Mesendoderm (in vitro differentiated cells): ENCODE measurements at regions not wholly inside any gene's neighbourhood (a gene's known extent, or its start where the extent isn't known, plus 50 kb on each side); places are given as distances from the start of the nearest gene placed in this dataset.

Source experiments
- DNase-seq: peaks from one replicate; pipeline ENCODE4 v3.0.0; 2013
- H2AK5ac ChIP-seq: 2 replicates; pipeline ENCODE4 v1.6.1; 2013; ENCODE audit warnings: low read length, inconsistent platforms
- H2BK120ac ChIP-seq: 2 replicates; pipeline ENCODE4 v1.6.1; 2013; ENCODE audit warnings: low read depth, mild to moderate bottlenecking, low read length, moderate library complexity, mixed read lengths
- H2BK15ac ChIP-seq: replicated peaks from 2 replicates; pipeline ENCODE4 v1.6.1; 2013; ENCODE audit warnings: low read depth, mild to moderate bottlenecking, moderate library complexity
- H2BK5ac ChIP-seq: 2 replicates; pipeline ENCODE4 v1.6.1; 2013; ENCODE audit warnings: low read length, inconsistent platforms
- H3K18ac ChIP-seq: 2 replicates; pipeline ENCODE4 v1.6.1; 2013; ENCODE audit warnings: mild to moderate bottlenecking, low read length, mixed read lengths
- H3K23ac ChIP-seq: one replicate; pipeline ENCODE4 v1.6.1; 2013; ENCODE audit warnings: low read length
- H3K27ac ChIP-seq: 2 replicates; pipeline ENCODE4 v1.5.1; 2013; ENCODE audit warnings: low read depth, mild to moderate bottlenecking, inconsistent platforms, low read length, moderate library complexity
- H3K27me3 ChIP-seq: 2 replicates; pipeline ENCODE4 v1.6.1; 2013; ENCODE audit warnings: low read length, control low read depth, mild to moderate bottlenecking, inconsistent platforms; ENCODE audit not compliant: insufficient read depth, poor library complexity
- H3K36me3 ChIP-seq: 2 replicates; pipeline ENCODE4 v1.6.1; 2013; ENCODE audit warnings: low read length, inconsistent platforms; ENCODE audit not compliant: control insufficient read depth, insufficient read depth
- H3K4ac ChIP-seq: one replicate; pipeline ENCODE4 v1.6.1; 2013; ENCODE audit warnings: low read depth, mild to moderate bottlenecking, low read length, moderate library complexity
- H3K4me1 ChIP-seq: 2 replicates; pipeline ENCODE4 v1.6.1; 2013; ENCODE audit warnings: low read depth, low read length, inconsistent platforms; ENCODE audit not compliant: control insufficient read depth
- H3K4me2 ChIP-seq: 2 replicates; pipeline ENCODE4 v1.6.1; 2013; ENCODE audit warnings: low read length
- H3K4me3 ChIP-seq: 2 replicates; pipeline ENCODE4 v1.5.1; 2013; ENCODE audit warnings: mild to moderate bottlenecking, low read length
- H3K56ac ChIP-seq: one replicate; pipeline ENCODE4 v1.6.1; 2013; ENCODE audit warnings: low read length
- H3K79me1 ChIP-seq: 2 replicates; pipeline ENCODE4 v1.6.1; 2013; ENCODE audit warnings: low read length, inconsistent platforms
- H3K79me2 ChIP-seq: 2 replicates; pipeline ENCODE4 v1.6.1; 2013; ENCODE audit warnings: mild to moderate bottlenecking, low read length; ENCODE audit not compliant: control insufficient read depth, insufficient read depth
- H3K9ac ChIP-seq: 2 replicates; pipeline ENCODE4 v1.6.1; 2013; ENCODE audit warnings: low read length, inconsistent platforms
- H4K5ac ChIP-seq: one replicate; pipeline ENCODE4 v1.6.1; 2013; ENCODE audit warnings: low read length
- H4K8ac ChIP-seq: one replicate; pipeline ENCODE4 v1.6.1; 2013; ENCODE audit warnings: low read depth, mild to moderate bottlenecking, control low read depth, low read length, moderate library complexity
- WGBS: extraction: QIAGEN DNeasy Blood & Tissue Kit; methylation state at CpG from one replicate; pipeline ENCODE4 v1.1.7; 2013; ENCODE audit warnings: low lambda C conversion rate, missing lambda C conversion rate; ENCODE audit not compliant: insufficient coverage; ENCODE audit errors: extremely low coverage; 5-methylcytosine and 5-hydroxymethylcytosine counted together

DNA sequence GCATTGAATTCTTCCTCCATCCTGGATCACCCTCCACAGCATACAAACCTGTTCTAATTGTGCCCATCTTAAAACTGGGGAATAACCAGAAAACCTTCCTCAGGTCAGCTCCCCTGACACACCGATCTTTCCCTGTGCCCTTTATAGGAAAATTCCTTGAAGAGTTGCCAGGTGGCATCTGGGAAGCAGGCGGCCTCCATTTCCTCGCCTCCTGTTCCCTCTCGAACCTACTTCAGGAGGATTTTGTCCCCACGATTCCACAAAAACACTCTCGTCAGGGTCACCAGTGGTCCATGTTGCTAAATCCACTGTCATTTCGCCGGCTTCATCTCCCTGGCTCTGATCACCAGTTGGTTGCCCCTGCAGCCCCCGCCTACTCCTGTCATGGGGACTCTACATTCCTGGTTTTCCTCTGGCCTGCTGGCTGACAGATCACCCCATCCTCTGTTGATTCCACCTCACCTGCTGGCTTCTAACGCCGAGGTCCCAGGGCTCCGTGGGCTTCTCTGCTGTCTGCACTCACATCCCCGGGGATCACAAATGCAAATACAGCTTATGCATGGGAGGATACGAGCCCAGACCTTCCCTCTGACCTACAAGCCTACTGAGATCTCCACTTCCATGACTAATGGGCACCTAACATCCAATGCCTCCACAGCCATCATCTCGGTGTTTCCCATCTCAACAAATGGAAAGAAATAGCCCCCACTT is 92.5 kb upstream of the PRDM11 start:
- no peak overlapping the region for H2BK5ac ChIP-seq
- H3K36me3 ChIP-seq, result no peaks in the 10 kb centered on the region
- no peak overlapping the region for H3K4me2 ChIP-seq
- H3K27me3 ChIP-seq, result no peaks in the 10 kb centered on the region
- DNase-seq, result no peak
- H4K8ac ChIP-seq, result no peak overlapping the region
- H3K79me2 ChIP-seq, result no peaks in the 10 kb centered on the region
- WGBS, result no CpG with 5 or more reads among the region's 15 CpGs
- H3K4ac ChIP-seq, result no peak overlapping the region
- no peak overlapping the region for H4K5ac ChIP-seq
- no peak overlapping the region for H3K56ac ChIP-seq
- peaks cover 3% of the 10 kb centered on the region for H3K4me1 ChIP-seq
- no peak overlapping the region for H2BK15ac ChIP-seq
- H2AK5ac ChIP-seq, result no peak overlapping the region
- H3K9ac ChIP-seq, result no peak overlapping the region
- no peak overlapping the region for H2BK120ac ChIP-seq
- H3K27ac ChIP-seq, result no peak overlapping the region
- no peak overlapping the region for H3K4me3 ChIP-seq
- no peaks in the 10 kb centered on the region for H3K79me1 ChIP-seq
- no peak overlapping the region for H3K23ac ChIP-seq
- no peak overlapping the region for H3K18ac ChIP-seq

DNA sequence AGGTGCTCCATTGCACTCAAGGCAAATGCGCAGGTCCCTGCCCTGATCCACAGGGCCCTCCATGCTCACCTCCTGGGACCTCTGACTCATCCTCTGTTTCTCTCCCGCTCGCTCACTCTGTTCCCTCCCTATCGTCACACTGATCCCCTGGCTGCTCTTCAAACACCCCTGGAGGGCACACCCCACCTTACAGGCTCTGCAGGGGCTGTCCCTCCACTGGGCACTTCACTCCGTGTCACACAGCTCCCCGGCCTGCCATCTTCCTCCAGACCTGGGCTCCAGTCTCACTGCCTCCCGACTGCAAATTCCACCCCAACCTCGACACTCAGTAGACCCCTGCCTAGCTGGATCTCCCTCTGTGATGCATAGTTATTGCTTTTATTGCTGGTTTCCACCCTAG is 91.5 kb upstream of the PRDM11 start:
- no peak for DNase-seq
- WGBS, result no CpG with 5 or more reads among the region's 8 CpGs
- Histone ChIP-seq H3K27me3 (no peaks in the 10 kb centered on the region), H3K23ac (no peak overlapping the region), H2AK5ac (no peak overlapping the region), H3K79me1 (no peaks in the 10 kb centered on the region), H3K36me3 (no peaks in the 10 kb centered on the region), H3K4me1 (peaks cover 3% of the 10 kb centered on the region), H2BK120ac (no peak overlapping the region), H3K79me2 (no peaks in the 10 kb centered on the region), H3K9ac (no peak overlapping the region), H3K4me3 (no peak overlapping the region), H3K4ac (no peak overlapping the region), H4K8ac (no peak overlapping the region), H2BK15ac (no peak overlapping the region), H3K27ac (no peak overlapping the region), H3K4me2 (no peak overlapping the region), H4K5ac (no peak overlapping the region), H3K18ac (no peak overlapping the region), H3K56ac (no peak overlapping the region), H2BK5ac (no peak overlapping the region)

DNA sequence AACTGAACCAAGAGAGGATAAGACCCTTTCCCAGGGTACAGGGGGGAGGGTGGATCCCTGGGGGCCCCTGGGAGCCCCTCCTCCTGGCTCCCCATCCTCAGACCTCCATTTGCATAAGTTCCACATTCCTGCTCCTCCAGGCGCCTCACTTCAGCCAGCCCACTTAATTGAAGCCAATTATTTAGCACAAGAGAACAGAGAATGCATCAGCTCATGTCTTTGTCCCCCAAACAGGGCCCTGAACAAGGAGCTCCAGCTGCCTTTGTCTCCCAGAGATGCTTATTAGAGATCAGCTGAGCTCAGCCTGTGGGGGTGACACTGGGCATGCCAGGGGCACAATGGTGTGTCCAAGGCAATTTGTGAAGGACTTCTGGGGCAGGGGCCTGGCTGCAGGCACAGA is 89.9 kb upstream of the PRDM11 start:
- no peak overlapping the region for H3K9ac ChIP-seq
- no peak overlapping the region for H3K23ac ChIP-seq
- H3K4ac ChIP-seq, result no peak overlapping the region
- no peak overlapping the region for H3K18ac ChIP-seq
- no peaks in the 10 kb centered on the region for H3K79me2 ChIP-seq
- H3K27ac ChIP-seq, result no peak overlapping the region
- H2BK120ac ChIP-seq, result no peak overlapping the region
- no peak overlapping the region for H3K56ac ChIP-seq
- no peak overlapping the region for H3K4me3 ChIP-seq
- H3K4me2 ChIP-seq, result no peak overlapping the region
- WGBS, result no CpG with 5 or more reads among the region's 1 CpG
- no peak overlapping the region for H4K8ac ChIP-seq
- peaks cover 3% of the 10 kb centered on the region for H3K4me1 ChIP-seq
- H3K36me3 ChIP-seq, result no peaks in the 10 kb centered on the region
- H2BK5ac ChIP-seq, result no peak overlapping the region
- H2AK5ac ChIP-seq, result no peak overlapping the region
- H2BK15ac ChIP-seq, result no peak overlapping the region
- no peak overlapping the region for H4K5ac ChIP-seq
- H3K27me3 ChIP-seq, result no peaks in the 10 kb centered on the region
- DNase-seq, result no peak
- no peaks in the 10 kb centered on the region for H3K79me1 ChIP-seq

DNA sequence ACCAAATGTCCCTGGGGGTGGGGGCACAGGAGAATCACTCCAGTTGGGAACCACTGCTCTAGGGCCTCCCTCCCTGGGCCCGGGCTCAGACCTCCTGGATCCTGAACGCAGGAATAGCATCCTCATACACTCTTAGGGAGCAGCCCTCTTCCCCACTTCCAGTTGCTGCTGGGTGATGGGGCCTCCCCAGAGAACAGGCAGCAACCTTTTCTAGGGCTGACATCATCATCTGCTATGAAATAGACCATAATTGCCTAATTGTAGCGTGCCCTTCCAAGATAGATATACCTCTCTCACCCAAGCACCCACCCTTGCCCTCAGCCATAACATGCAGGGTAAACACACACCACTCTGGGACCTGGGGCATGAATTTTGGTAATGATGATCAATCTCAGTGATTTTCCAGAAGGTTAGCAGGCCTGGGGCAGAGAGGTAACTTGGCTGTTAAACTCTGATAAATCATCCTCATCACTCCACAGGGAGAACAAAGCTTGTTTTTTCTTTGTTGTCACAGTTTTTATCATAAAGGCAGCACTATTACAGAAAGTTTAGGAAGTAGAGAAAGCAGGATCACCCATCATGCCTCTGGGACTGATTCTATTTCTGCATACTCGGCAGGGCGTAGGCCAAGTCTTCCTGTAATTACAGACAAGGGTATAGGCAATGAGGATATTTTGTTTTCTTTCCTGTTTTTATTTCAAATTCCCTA is 88.3 kb upstream of the PRDM11 start:
- H4K8ac ChIP-seq, result no peak overlapping the region
- H3K4me3 ChIP-seq, result no peak overlapping the region
- H3K4ac ChIP-seq, result no peak overlapping the region
- H3K79me2 ChIP-seq, result no peaks in the 10 kb centered on the region
- no peak overlapping the region for H2AK5ac ChIP-seq
- H2BK5ac ChIP-seq, result no peak overlapping the region
- H3K9ac ChIP-seq, result no peak overlapping the region
- DNase-seq, result no peak
- no peak overlapping the region for H2BK120ac ChIP-seq
- no peak overlapping the region for H2BK15ac ChIP-seq
- no peak overlapping the region for H3K23ac ChIP-seq
- no peaks in the 10 kb centered on the region for H3K79me1 ChIP-seq
- no peaks in the 10 kb centered on the region for H3K27me3 ChIP-seq
- no peaks in the 10 kb centered on the region for H3K36me3 ChIP-seq
- H3K27ac ChIP-seq, result no peak overlapping the region
- no peak overlapping the region for H3K18ac ChIP-seq
- H3K56ac ChIP-seq, result no peak overlapping the region
- H4K5ac ChIP-seq, result no peak overlapping the region
- no peak overlapping the region for H3K4me2 ChIP-seq
- peaks cover 3% of the 10 kb centered on the region for H3K4me1 ChIP-seq
- WGBS, result no CpG with 5 or more reads among the region's 5 CpGs

DNA sequence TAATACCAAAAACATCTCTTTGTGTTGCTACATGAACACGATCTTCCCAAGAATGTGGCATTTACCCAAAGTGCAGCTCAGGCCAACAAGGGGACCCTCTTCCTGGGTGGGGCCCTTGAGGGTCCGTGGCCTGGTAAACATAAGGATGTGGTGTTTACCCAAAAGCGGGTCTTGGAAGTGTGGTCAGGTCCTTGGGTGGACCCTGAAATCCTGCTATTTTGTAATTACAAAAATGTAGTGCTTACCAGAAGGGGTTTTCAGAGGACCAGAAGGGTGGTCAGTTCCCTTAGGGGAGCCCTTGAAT is 87.8 kb upstream of the PRDM11 start:
- Histone ChIP-seq H4K5ac (no peak overlapping the region), H2AK5ac (no peak overlapping the region), H3K4me2 (no peak overlapping the region), H3K9ac (no peak overlapping the region), H3K56ac (no peak overlapping the region), H3K4ac (no peak overlapping the region), H3K4me3 (no peak overlapping the region), H3K23ac (no peak overlapping the region), H3K27ac (no peak overlapping the region), H3K79me1 (no peaks in the 10 kb centered on the region), H3K27me3 (no peaks in the 10 kb centered on the region), H2BK15ac (no peak overlapping the region), H3K18ac (no peak overlapping the region), H4K8ac (no peak overlapping the region), H2BK5ac (no peak overlapping the region), H2BK120ac (no peak overlapping the region), H3K36me3 (no peaks in the 10 kb centered on the region), H3K79me2 (no peaks in the 10 kb centered on the region), H3K4me1 (peaks cover 3% of the 10 kb centered on the region)
- no CpG with 5 or more reads among the region's 3 CpGs for WGBS
- DNase-seq, result no peak

DNA sequence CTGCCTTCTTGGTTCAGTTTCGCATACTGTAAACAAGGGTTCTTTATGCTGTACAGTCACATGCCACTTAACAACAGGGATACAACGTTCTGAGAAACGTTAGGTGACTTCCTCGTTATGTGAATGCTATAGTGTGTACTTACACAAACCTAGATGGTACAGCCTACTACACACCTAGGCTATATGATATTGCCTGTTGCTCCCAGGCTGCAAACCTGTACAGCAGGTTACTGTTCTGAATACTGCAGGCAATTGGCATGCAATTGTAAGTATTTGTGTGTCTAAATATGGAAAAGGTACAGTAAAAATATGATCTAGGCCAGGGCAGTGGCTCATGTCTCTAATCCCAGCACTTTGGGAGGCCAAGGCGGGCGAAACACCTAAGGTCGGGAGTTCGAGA is 85.7 kb upstream of the PRDM11 start:
- no peak overlapping the region for H2BK120ac ChIP-seq
- no peak overlapping the region for H3K4me2 ChIP-seq
- no peak for DNase-seq
- H3K23ac ChIP-seq, result no peak overlapping the region
- H3K56ac ChIP-seq, result no peak overlapping the region
- no peak overlapping the region for H4K5ac ChIP-seq
- H2AK5ac ChIP-seq, result no peak overlapping the region
- no peaks in the 10 kb centered on the region for H3K79me2 ChIP-seq
- H3K4ac ChIP-seq, result no peak overlapping the region
- WGBS, result no CpG with 5 or more reads among the region's 8 CpGs
- H3K4me3 ChIP-seq, result no peak overlapping the region
- H4K8ac ChIP-seq, result no peak overlapping the region
- H3K27me3 ChIP-seq, result no peaks in the 10 kb centered on the region
- peaks cover 3% of the 10 kb centered on the region for H3K4me1 ChIP-seq
- H3K18ac ChIP-seq, result no peak overlapping the region
- H3K36me3 ChIP-seq, result no peaks in the 10 kb centered on the region
- no peak overlapping the region for H3K27ac ChIP-seq
- no peak overlapping the region for H2BK5ac ChIP-seq
- no peak overlapping the region for H3K9ac ChIP-seq
- no peaks in the 10 kb centered on the region for H3K79me1 ChIP-seq
- no peak overlapping the region for H2BK15ac ChIP-seq
